HCEC 1CT (cell line): ENCODE measurements at regions not wholly inside any gene's neighbourhood (a gene's known extent, or its start where the extent isn't known, plus 50 kb on each side); places are given as distances from the start of the nearest gene placed in this dataset.
A peak's percentile ranks its signal among the peaks of the same experiment; 100 is the strongest.

Experiments
- DNase-seq: peaks from one replicate; pipeline ENCODE4 v3.0.0-alpha.2; 2017

GRCh38 chr15:37793851-37794250 is 140.6 kb upstream of the TMCO5A start:
- DNase-seq: peak; percentile 24

- DNase-seq: no peak
Observed at GRCh38 chr15:37794947-37795346, 139.5 kb upstream of the TMCO5A start.

GRCh38 chr15:37801529-37801928 is 132.9 kb upstream of the TMCO5A start:
- DNase-seq: no peak

GRCh38 chr15:37806808-37807207 is 127.6 kb upstream of the TMCO5A start:
- DNase-seq: no peak

GRCh38 chr15:37810381-37810780 is 124.1 kb upstream of the TMCO5A start:
- DNase-seq: no peak

- DNase-seq: no peak
Observed at GRCh38 chr15:37813306-37813705, 121.1 kb upstream of the TMCO5A start.

- no peak for DNase-seq
Observed at GRCh38 chr15:37814847-37815515, 119.5 kb upstream of the TMCO5A start.

GRCh38 chr15:37818152-37818677 is 116.2 kb upstream of the TMCO5A start:
- no peak for DNase-seq

GRCh38 chr15:37819191-37819590 is 115.2 kb upstream of the TMCO5A start:
- DNase-seq: peak; percentile 2

- DNase-seq: no peak
Observed at GRCh38 chr15:37820380-37821128, 113.9 kb upstream of the TMCO5A start.

GRCh38 chr15:37823601-37824275 is 110.7 kb upstream of the TMCO5A start:
- DNase-seq: no peak

GRCh38 chr15:37824717-37825382 is 109.6 kb upstream of the TMCO5A start:
- peak; percentile 97 for DNase-seq

- peak; percentile 23 for DNase-seq
Observed at GRCh38 chr15:37837276-37837675, 97.2 kb upstream of the TMCO5A start.

GRCh38 chr15:37847776-37848175 is 86.7 kb upstream of the TMCO5A start:
- no peak for DNase-seq

GRCh38 chr15:37856109-37856508 is 78.3 kb upstream of the TMCO5A start:
- no peak for DNase-seq

GRCh38 chr15:37860896-37861295 is 73.5 kb upstream of the TMCO5A start:
- no peak for DNase-seq

GRCh38 chr15:37865687-37866086 is 68.8 kb upstream of the TMCO5A start:
- no peak for DNase-seq

GRCh38 chr15:37870711-37871110 is 63.7 kb upstream of the TMCO5A start:
- DNase-seq: no peak

- DNase-seq: no peak
Observed at GRCh38 chr15:37872661-37873060, 61.8 kb upstream of the TMCO5A start.

- DNase-seq: peak; percentile 74
Observed at GRCh38 chr15:37873336-37873735, 61.1 kb upstream of the TMCO5A start.

- peak; percentile 67 for DNase-seq
Observed at GRCh38 chr15:37876900-37877299, 57.5 kb upstream of the TMCO5A start.

GRCh38 chr15:37877851-37878741 is 56.3 kb upstream of the TMCO5A start:
- DNase-seq: peak; percentile 98
